GM18511 (cell line): ENCODE measurements at regions not wholly inside any gene's neighbourhood (a gene's known extent, or its start where the extent isn't known, plus 50 kb on each side); places are given as distances from the start of the nearest gene placed in this dataset.

Source experiments
- ATAC-seq: cut with Tn5 transposase; IDR thresholded peaks from one replicate; pipeline ENCODE4 v1.9.1; 2021; ENCODE audit warnings: mild to moderate bottlenecking, moderate library complexity; ENCODE audit not compliant: unreplicated experiment

- ATAC-seq, result no peak
Observed at GRCh38 chr1:13878021-13878420, 178.0 kb downstream of the PRDM2 start.

GRCh38 chr1:13878451-13878850 lies 178.5 kb downstream of the PRDM2 start:
- no peak for ATAC-seq

- ATAC-seq, result no peak
Observed at GRCh38 chr1:13881385-13882088, 181.5 kb downstream of the PRDM2 start.

- ATAC-seq, result no peak
Observed at GRCh38 chr1:13888351-13888986, 188.5 kb downstream of the PRDM2 start.

- no peak for ATAC-seq
Observed at GRCh38 chr1:13889495-13889894, 189.5 kb downstream of the PRDM2 start.

GRCh38 chr1:13890766-13891165 lies 190.8 kb downstream of the PRDM2 start:
- ATAC-seq, result no peak

- no peak for ATAC-seq
Observed at GRCh38 chr1:13892198-13892597, 192.2 kb downstream of the PRDM2 start.

GRCh38 chr1:13892671-13893325 lies 192.8 kb downstream of the PRDM2 start:
- ATAC-seq, result no peak

GRCh38 chr1:13893409-13893821 lies 193.4 kb downstream of the PRDM2 start:
- ATAC-seq, result no peak

GRCh38 chr1:13896932-13897331 lies 196.9 kb downstream of the PRDM2 start:
- ATAC-seq, result no peak

- no peak for ATAC-seq
Observed at GRCh38 chr1:13898406-13898805, 198.4 kb downstream of the PRDM2 start.

- ATAC-seq, result no peak
Observed at GRCh38 chr1:13899856-13900255, 199.9 kb downstream of the PRDM2 start.

GRCh38 chr1:13900583-13900982 lies 200.6 kb downstream of the PRDM2 start:
- ATAC-seq, result no peak

GRCh38 chr1:13901039-13901438 lies 201.1 kb downstream of the PRDM2 start:
- no peak for ATAC-seq

GRCh38 chr1:13901597-13901996 lies 201.6 kb downstream of the PRDM2 start:
- ATAC-seq, result no peak

GRCh38 chr1:13908128-13908527 lies 208.1 kb downstream of the PRDM2 start:
- ATAC-seq, result peak; percentile 58

- ATAC-seq, result no peak
Observed at GRCh38 chr1:13911697-13912619, 212.0 kb downstream of the PRDM2 start.

- ATAC-seq, result no peak
Observed at GRCh38 chr1:13913396-13913795, 213.4 kb downstream of the PRDM2 start.

- no peak for ATAC-seq
Observed at GRCh38 chr1:13916530-13916929, 216.5 kb downstream of the PRDM2 start.

- no peak for ATAC-seq
Observed at GRCh38 chr1:13917607-13918006, 217.6 kb downstream of the PRDM2 start.

- no peak for ATAC-seq
Observed at GRCh38 chr1:13918862-13919261, 218.9 kb downstream of the PRDM2 start.
